ENCODE measurements at regions not wholly inside any gene's neighbourhood (a gene's known extent, or its start where the extent isn't known, plus 50 kb on each side); places are given as distances from the start of the nearest gene placed in this dataset.

DNA sequence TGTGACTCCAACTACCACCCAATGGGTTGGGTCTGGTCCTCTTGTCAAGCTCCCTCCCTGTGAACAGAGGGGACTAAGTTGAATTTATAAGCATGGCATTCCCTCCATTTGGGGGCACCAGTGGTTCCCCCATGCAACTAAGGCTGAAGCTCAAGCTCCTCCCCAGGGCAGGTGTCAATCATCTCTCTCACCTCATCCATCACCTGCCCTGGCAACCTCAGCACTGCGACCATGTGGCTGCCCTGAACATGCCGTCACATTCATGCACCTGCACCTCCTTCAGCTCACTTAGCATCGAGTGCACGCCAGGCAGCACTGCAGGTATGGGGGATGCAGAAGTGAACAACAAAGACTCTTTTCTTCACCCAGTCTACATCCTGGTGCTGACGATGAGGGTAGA lies 799.3 kb downstream of the TBC1D22A start:
- TF ChIP-seq, protein P1, sequence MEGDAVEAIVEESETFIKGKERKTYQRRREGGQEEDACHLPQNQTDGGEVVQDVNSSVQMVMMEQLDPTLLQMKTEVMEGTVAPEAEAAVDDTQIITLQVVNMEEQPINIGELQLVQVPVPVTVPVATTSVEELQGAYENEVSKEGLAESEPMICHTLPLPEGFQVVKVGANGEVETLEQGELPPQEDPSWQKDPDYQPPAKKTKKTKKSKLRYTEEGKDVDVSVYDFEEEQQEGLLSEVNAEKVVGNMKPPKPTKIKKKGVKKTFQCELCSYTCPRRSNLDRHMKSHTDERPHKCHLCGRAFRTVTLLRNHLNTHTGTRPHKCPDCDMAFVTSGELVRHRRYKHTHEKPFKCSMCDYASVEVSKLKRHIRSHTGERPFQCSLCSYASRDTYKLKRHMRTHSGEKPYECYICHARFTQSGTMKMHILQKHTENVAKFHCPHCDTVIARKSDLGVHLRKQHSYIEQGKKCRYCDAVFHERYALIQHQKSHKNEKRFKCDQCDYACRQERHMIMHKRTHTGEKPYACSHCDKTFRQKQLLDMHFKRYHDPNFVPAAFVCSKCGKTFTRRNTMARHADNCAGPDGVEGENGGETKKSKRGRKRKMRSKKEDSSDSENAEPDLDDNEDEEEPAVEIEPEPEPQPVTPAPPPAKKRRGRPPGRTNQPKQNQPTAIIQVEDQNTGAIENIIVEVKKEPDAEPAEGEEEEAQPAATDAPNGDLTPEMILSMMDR (conservative IDR thresholded peaks at IDR 0.05; ENCODE audit: low read depth, low read length): no peak
- no peak for TF ChIP-seq EZH2phosphoT487 (IDR thresholded peaks at IDR 0.05; ENCODE audit: borderline replicate concordance, low read length)
- TF ChIP-seq EZH2 (IDR thresholded peaks at IDR 0.05; ENCODE audit: low read length, unreplicated experiment): no peak

Measured in PC-3 (cell line).